ENCODE measurements at regions not wholly inside any gene's neighbourhood (a gene's known extent, or its start where the extent isn't known, plus 50 kb on each side); places are given as distances from the start of the nearest gene placed in this dataset.

DNA sequence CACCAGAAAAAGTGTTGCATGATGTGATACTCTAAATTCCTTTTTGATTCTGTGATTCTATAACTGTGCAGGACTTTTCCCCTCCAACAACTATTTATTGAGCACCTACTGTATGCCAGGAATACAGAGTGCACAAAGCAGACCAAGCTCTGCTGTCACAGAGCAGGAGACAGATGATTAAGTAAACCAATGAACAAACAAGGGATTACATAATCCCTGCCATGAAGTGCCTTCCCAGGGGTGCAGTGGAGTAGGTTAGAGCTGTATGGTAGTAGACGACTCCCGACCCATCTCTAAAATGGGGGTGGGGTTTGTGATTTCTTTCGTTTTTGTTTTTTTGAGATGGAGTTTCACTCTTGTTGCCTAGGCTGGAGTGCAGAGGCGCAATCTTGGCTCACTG, 213.9 kb downstream of the TBX5 start:
- TF ChIP-seq MAX (IDR thresholded peaks at IDR 0.05) = no peak
- TF ChIP-seq, protein P1, sequence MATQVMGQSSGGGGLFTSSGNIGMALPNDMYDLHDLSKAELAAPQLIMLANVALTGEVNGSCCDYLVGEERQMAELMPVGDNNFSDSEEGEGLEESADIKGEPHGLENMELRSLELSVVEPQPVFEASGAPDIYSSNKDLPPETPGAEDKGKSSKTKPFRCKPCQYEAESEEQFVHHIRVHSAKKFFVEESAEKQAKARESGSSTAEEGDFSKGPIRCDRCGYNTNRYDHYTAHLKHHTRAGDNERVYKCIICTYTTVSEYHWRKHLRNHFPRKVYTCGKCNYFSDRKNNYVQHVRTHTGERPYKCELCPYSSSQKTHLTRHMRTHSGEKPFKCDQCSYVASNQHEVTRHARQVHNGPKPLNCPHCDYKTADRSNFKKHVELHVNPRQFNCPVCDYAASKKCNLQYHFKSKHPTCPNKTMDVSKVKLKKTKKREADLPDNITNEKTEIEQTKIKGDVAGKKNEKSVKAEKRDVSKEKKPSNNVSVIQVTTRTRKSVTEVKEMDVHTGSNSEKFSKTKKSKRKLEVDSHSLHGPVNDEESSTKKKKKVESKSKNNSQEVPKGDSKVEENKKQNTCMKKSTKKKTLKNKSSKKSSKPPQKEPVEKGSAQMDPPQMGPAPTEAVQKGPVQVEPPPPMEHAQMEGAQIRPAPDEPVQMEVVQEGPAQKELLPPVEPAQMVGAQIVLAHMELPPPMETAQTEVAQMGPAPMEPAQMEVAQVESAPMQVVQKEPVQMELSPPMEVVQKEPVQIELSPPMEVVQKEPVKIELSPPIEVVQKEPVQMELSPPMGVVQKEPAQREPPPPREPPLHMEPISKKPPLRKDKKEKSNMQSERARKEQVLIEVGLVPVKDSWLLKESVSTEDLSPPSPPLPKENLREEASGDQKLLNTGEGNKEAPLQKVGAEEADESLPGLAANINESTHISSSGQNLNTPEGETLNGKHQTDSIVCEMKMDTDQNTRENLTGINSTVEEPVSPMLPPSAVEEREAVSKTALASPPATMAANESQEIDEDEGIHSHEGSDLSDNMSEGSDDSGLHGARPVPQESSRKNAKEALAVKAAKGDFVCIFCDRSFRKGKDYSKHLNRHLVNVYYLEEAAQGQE (IDR thresholded peaks at IDR 0.05; ENCODE audit: low read depth) = no peak
- TF ChIP-seq, protein P2, sequence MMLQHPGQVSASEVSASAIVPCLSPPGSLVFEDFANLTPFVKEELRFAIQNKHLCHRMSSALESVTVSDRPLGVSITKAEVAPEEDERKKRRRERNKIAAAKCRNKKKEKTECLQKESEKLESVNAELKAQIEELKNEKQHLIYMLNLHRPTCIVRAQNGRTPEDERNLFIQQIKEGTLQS (IDR thresholded peaks at IDR 0.05) = no peak
- no peak for TF ChIP-seq POLR2AphosphoS5 (IDR thresholded peaks at IDR 0.05; ENCODE audit: low read depth, low read length)
- TF ChIP-seq CTCF (IDR thresholded peaks at IDR 0.05 in 2 of 3, conservative IDR thresholded peaks at IDR 0.05 in 1 of 3; ENCODE audit: borderline replicate concordance in 1 of 3, insufficient read depth in 1 of 3, low read depth in 2 of 3, low read length in 2 of 3) = no peak
- TF ChIP-seq ZNF274 (IDR thresholded peaks at IDR 0.05; ENCODE audit: low read depth, low read length) = no peak
- no peak for TF ChIP-seq TCF7L2 (IDR thresholded peaks at IDR 0.05; ENCODE audit: borderline replicate concordance, extremely low read depth, insufficient read depth, insufficient read length)
- no peak for TF ChIP-seq POLR2A (IDR thresholded peaks at IDR 0.05; ENCODE audit: borderline replicate concordance, extremely low read depth, insufficient read depth, insufficient read length)
- TF ChIP-seq EZH2 (IDR thresholded peaks at IDR 0.05) = no peak
- TF ChIP-seq JUND (IDR thresholded peaks at IDR 0.05) = no peak
- TF ChIP-seq ELF1 (IDR thresholded peaks at IDR 0.05; ENCODE audit: borderline replicate concordance, low read depth) = no peak
- TF ChIP-seq EGR1 (IDR thresholded peaks at IDR 0.05; ENCODE audit: low read depth) = no peak
- no peak for TF ChIP-seq EZH2phosphoT487 (IDR thresholded peaks at IDR 0.05; ENCODE audit: borderline replicate concordance)
- TF ChIP-seq FOSL1 (IDR thresholded peaks at IDR 0.05; ENCODE audit: low read depth) = no peak
